T-helper 17 cell (primary cell): ENCODE measurements at regions not wholly inside any gene's neighbourhood (a gene's known extent, or its start where the extent isn't known, plus 50 kb on each side); places are given as distances from the start of the nearest gene placed in this dataset.

Source experiments
- ATAC-seq: fragments of 150-1000 bp; cut with Tn5 transposase; 2 replicates; pipeline ENCODE4 v1.10.0; 2021; ENCODE audit warnings: mild to moderate bottlenecking, moderate library complexity
- DNase-seq, 3 donors: peaks; one replicate each; pipeline versions ENCODE4 v3.0.0 to v3.0.0-alpha.2; 2020 to 2021
- H3K9me3 ChIP-seq: one replicate; pipeline ENCODE4 v1.7.0; 2013; ENCODE audit warnings: low read length, mild to moderate bottlenecking; ENCODE audit not compliant: control insufficient read depth, poor library complexity, severe bottlenecking
- H3K27ac Mint-ChIP-seq: one replicate; pipeline ENCODE4 v1.8.0; 2022; ENCODE audit warnings: mild to moderate bottlenecking, moderate library complexity, mixed read lengths
- H3K27me3 Mint-ChIP-seq: one replicate; pipeline ENCODE4 v1.8.0; 2022; ENCODE audit warnings: mixed read lengths
- H3K36me3 Mint-ChIP-seq: one replicate; pipeline ENCODE4 v1.8.0; 2022; ENCODE audit warnings: low read depth, mixed read lengths
- H3K4me1 Mint-ChIP-seq: one replicate; pipeline ENCODE4 v1.8.0; 2022; ENCODE audit warnings: mild to moderate bottlenecking, mixed read lengths
- H3K4me3 Mint-ChIP-seq: one replicate; pipeline ENCODE4 v1.8.0; 2022; ENCODE audit warnings: mild to moderate bottlenecking, moderate library complexity, mixed read lengths

DNA sequence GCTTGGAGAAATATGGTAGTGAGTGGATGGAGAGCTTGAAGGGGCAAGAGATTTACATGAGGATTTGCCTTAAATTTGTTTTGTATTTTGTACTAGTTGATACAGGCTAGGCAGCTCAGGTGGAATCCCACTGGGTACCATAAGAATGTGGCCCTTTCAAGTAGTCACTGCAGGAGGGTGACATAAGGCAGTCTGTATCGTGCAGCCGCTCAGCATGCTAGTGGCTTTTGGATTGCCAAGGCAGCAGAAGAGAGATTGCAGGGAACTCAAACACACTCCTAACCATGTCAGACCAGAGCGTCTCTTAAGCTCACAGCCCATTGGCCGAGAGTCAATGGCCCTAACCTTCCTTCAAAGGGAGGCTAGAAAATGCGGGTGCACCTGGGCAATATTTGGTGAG lies 420.0 kb downstream of the ADGRL2 start:
- no peaks in the 10 kb centered on the region for H3K27me3 Mint-ChIP-seq

GRCh38 chr1:82219841-82220240 lies 419.1 kb downstream of the ADGRL2 start:
- Mint-ChIP-seq H3K27ac (no peak overlapping the region), H3K4me1 (no peaks in the 10 kb centered on the region), H3K4me3 (no peak overlapping the region), H3K36me3 (no peaks in the 10 kb centered on the region), H3K27me3 (no peaks in the 10 kb centered on the region)
- H3K9me3 ChIP-seq = no peaks in the 10 kb centered on the region
- DNase-seq = no peak
- ATAC-seq = no peak

More for the DNA sequence above, 420.0 kb downstream of the ADGRL2 start:
- no peak overlapping the region for H3K27ac Mint-ChIP-seq
- no peak overlapping the region for H3K4me3 Mint-ChIP-seq
- H3K9me3 ChIP-seq = no peaks in the 10 kb centered on the region
- ATAC-seq (no peak), DNase-seq (no peak)
- H3K36me3 Mint-ChIP-seq = no peaks in the 10 kb centered on the region
- H3K4me1 Mint-ChIP-seq = no peaks in the 10 kb centered on the region

DNA sequence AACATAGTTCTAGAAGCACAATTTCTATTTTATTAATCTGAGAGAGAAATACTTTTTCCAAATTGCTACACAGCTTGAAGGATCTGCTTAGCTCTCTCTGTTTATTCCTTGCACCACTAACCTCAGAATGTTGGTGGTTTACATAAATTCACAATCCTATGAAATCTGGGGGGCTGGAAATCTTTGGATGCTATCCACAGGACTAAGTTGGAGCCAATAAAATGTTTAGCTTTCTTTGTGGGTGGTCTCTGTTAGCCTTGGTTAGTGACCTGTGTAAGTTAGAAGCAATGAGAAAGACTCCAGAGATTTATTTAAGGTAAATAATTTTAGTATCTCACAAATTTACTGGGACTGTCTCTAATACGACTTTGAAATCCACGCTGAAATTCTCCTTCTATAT lies 418.1 kb downstream of the ADGRL2 start:
- no peak overlapping the region for H3K4me3 Mint-ChIP-seq
- ATAC-seq = no peak
- no peaks in the 10 kb centered on the region for H3K27me3 Mint-ChIP-seq
- no peaks in the 10 kb centered on the region for H3K9me3 ChIP-seq
- H3K27ac Mint-ChIP-seq = no peak overlapping the region
- DNase-seq = no peak
- H3K4me1 Mint-ChIP-seq = no peaks in the 10 kb centered on the region
- H3K36me3 Mint-ChIP-seq = no peaks in the 10 kb centered on the region

DNA sequence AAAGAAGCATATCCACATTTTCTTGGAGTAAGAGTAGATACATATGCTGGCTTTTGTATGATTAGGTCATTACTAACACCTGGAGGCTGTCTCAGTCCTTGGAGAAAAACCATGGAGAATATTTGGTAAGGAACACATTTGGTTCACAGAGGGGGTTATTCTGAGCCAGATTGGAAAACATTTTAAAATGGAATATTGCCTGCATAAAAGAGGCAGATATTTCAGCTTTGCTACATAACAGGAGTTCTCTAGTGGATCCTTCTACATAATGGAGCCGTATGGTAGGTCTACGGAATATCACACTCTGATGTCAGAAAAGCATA lies 415.1 kb downstream of the ADGRL2 start:
- no peaks in the 10 kb centered on the region for H3K4me1 Mint-ChIP-seq
- H3K36me3 Mint-ChIP-seq = no peaks in the 10 kb centered on the region
- no peaks in the 10 kb centered on the region for H3K27me3 Mint-ChIP-seq
- H3K9me3 ChIP-seq = no peaks in the 10 kb centered on the region
- DNase-seq = no peak
- no peak overlapping the region for H3K27ac Mint-ChIP-seq
- no peak for ATAC-seq
- H3K4me3 Mint-ChIP-seq = no peak overlapping the region

- H3K4me3 Mint-ChIP-seq = no peak overlapping the region
- no peaks in the 10 kb centered on the region for H3K36me3 Mint-ChIP-seq
- H3K27me3 Mint-ChIP-seq = no peaks in the 10 kb centered on the region
- H3K9me3 ChIP-seq = no peaks in the 10 kb centered on the region
- ATAC-seq (no peak), DNase-seq (no peak)
- H3K27ac Mint-ChIP-seq = no peak overlapping the region
- H3K4me1 Mint-ChIP-seq = no peaks in the 10 kb centered on the region
Observed at GRCh38 chr1:82215056-82215852, 414.5 kb downstream of the ADGRL2 start.

DNA sequence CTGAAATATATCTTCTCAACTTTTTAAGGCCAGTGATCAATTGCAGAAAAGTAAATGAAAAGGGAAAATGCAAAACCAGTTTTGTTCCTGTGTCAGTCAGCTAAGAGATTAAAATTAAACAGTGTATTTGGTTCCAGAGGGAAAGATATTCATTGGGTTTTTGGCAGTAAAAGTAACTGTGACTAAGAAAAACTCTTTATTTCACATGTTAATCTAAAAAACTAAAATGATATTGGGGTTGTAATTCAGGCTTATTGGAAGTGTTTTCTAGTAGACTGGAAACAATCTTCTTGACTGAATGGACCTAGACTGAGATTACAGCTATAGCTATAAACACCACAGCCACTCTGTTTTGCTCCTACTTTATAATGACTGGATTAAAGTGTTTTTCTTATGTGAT lies 413.9 kb downstream of the ADGRL2 start:
- Mint-ChIP-seq H3K27me3 (no peaks in the 10 kb centered on the region), H3K4me1 (no peaks in the 10 kb centered on the region), H3K4me3 (no peak overlapping the region), H3K27ac (no peak overlapping the region), H3K36me3 (no peaks in the 10 kb centered on the region)
- no peaks in the 10 kb centered on the region for H3K9me3 ChIP-seq
- ATAC-seq = no peak
- no peak for DNase-seq

- H3K36me3 Mint-ChIP-seq = no peaks in the 10 kb centered on the region
- H3K9me3 ChIP-seq = no peaks in the 10 kb centered on the region
- no peak overlapping the region for H3K4me3 Mint-ChIP-seq
- DNase-seq (no peak), ATAC-seq (no peak)
- H3K27ac Mint-ChIP-seq = no peak overlapping the region
- no peaks in the 10 kb centered on the region for H3K4me1 Mint-ChIP-seq
- H3K27me3 Mint-ChIP-seq = no peaks in the 10 kb centered on the region
Observed at GRCh38 chr1:82197606-82198005, 396.9 kb downstream of the ADGRL2 start.

- ATAC-seq = no peak
- H3K9me3 ChIP-seq = no peaks in the 10 kb centered on the region
- DNase-seq = no peak
- Mint-ChIP-seq H3K4me3 (no peak overlapping the region), H3K36me3 (no peaks in the 10 kb centered on the region), H3K27ac (no peak overlapping the region), H3K4me1 (no peaks in the 10 kb centered on the region), H3K27me3 (no peaks in the 10 kb centered on the region)
Observed at GRCh38 chr1:82195245-82195644, 394.5 kb downstream of the ADGRL2 start.

DNA sequence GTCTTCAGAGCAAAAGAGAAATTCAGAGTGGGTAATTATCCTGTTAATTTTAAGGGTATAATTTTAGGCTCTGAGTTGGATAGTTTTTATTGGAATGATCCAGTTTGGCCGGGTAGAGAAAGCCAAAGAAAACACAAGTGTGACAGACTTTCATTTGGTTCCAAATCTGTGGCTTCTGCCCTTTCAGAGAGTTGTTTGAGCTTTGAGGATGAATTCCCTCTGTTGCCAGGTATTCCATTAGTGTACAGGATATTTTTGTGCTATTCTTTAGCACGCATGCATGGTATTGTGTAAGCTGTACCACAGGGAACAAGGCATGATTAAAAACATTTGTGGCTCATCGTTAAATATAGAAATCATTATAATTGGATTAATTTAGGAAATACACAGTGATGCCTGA lies 384.4 kb downstream of the ADGRL2 start:
- Mint-ChIP-seq H3K36me3 (no peaks in the 10 kb centered on the region), H3K4me3 (no peak overlapping the region), H3K4me1 (no peaks in the 10 kb centered on the region), H3K27me3 (no peaks in the 10 kb centered on the region), H3K27ac (no peak overlapping the region)
- H3K9me3 ChIP-seq = no peaks in the 10 kb centered on the region
- DNase-seq = no peak
- no peak for ATAC-seq

- Mint-ChIP-seq H3K27me3 (no peaks in the 10 kb centered on the region), H3K27ac (no peak overlapping the region), H3K36me3 (no peaks in the 10 kb centered on the region), H3K4me1 (no peaks in the 10 kb centered on the region), H3K4me3 (no peak overlapping the region)
- ATAC-seq = no peak
- no peaks in the 10 kb centered on the region for H3K9me3 ChIP-seq
- DNase-seq = no peak
Observed at GRCh38 chr1:82181846-82182245, 381.1 kb downstream of the ADGRL2 start.

- H3K4me3 Mint-ChIP-seq = no peak overlapping the region
- ATAC-seq = no peak
- H3K27me3 Mint-ChIP-seq = no peaks in the 10 kb centered on the region
- no peak for DNase-seq
- H3K27ac Mint-ChIP-seq = no peak overlapping the region
- H3K4me1 Mint-ChIP-seq = no peaks in the 10 kb centered on the region
- H3K36me3 Mint-ChIP-seq = no peaks in the 10 kb centered on the region
- H3K9me3 ChIP-seq = no peaks in the 10 kb centered on the region
Observed at GRCh38 chr1:82179131-82179530, 378.4 kb downstream of the ADGRL2 start.

GRCh38 chr1:82177192-82177591 lies 376.5 kb downstream of the ADGRL2 start:
- ATAC-seq = no peak
- no peak for DNase-seq
- no peak overlapping the region for H3K27ac Mint-ChIP-seq
- H3K4me3 Mint-ChIP-seq = no peak overlapping the region
- H3K36me3 Mint-ChIP-seq = no peaks in the 10 kb centered on the region
- H3K27me3 Mint-ChIP-seq = no peaks in the 10 kb centered on the region
- no peaks in the 10 kb centered on the region for H3K9me3 ChIP-seq
- H3K4me1 Mint-ChIP-seq = no peaks in the 10 kb centered on the region

- ATAC-seq (no peak), DNase-seq (no peak)
- no peak overlapping the region for H3K4me3 Mint-ChIP-seq
- no peaks in the 10 kb centered on the region for H3K36me3 Mint-ChIP-seq
- H3K27ac Mint-ChIP-seq = no peak overlapping the region
- H3K4me1 Mint-ChIP-seq = no peaks in the 10 kb centered on the region
- no peaks in the 10 kb centered on the region for H3K9me3 ChIP-seq
- no peaks in the 10 kb centered on the region for H3K27me3 Mint-ChIP-seq
Observed at GRCh38 chr1:82171955-82172354, 371.2 kb downstream of the ADGRL2 start.

- H3K9me3 ChIP-seq = no peaks in the 10 kb centered on the region
- no peak overlapping the region for H3K27ac Mint-ChIP-seq
- H3K4me1 Mint-ChIP-seq = no peaks in the 10 kb centered on the region
- no peaks in the 10 kb centered on the region for H3K36me3 Mint-ChIP-seq
- DNase-seq (no peak), ATAC-seq (no peak)
- H3K4me3 Mint-ChIP-seq = no peak overlapping the region
- H3K27me3 Mint-ChIP-seq = no peaks in the 10 kb centered on the region
Observed at GRCh38 chr1:82168482-82168881, 367.7 kb downstream of the ADGRL2 start.
